ENCODE measurements at regions not wholly inside any gene's neighbourhood (a gene's known extent, or its start where the extent isn't known, plus 50 kb on each side); places are given as distances from the start of the nearest gene placed in this dataset.

DNA sequence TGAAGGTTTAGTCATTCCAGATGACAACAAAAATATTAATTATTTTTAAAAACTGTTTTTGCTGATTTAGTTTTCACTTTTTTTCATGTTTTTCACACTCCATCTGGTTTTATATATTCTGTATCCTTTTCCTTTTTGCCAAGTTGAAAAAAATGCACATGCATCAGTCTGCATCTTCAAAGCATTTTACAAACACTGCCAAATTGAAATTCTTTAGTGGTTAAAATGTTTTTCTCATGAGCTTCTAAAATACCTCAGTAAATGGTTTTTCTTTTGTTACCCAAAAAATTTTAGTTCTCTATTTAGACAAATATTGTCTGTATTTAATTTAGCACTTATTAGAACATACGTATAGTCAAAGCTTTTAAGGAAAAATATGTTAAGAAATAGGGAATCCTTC lies 386.9 kb upstream of the HSF2 start:
- DNase-seq (ENCODE audit: low read depth) = no peak

DNA sequence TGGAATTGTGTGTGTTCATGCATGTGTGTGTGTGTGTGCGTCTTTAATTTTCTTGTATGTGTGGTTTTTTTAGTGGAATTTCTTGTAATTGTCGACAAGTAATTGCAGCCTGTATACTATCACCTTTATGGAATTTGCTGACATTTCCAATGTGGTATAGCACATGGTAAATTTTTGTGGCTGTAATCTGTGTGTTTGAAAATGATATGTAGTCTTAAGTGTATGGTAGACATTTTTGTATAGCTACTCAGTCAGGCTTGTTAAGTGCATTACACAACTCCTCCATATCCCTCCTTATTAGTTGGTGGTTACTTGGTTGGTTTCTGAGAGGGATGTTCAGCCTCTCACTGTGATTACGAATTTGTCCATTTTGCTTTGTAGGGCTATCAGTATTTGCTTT lies 384.5 kb upstream of the HSF2 start:
- DNase-seq (ENCODE audit: low read depth) = no peak

DNA sequence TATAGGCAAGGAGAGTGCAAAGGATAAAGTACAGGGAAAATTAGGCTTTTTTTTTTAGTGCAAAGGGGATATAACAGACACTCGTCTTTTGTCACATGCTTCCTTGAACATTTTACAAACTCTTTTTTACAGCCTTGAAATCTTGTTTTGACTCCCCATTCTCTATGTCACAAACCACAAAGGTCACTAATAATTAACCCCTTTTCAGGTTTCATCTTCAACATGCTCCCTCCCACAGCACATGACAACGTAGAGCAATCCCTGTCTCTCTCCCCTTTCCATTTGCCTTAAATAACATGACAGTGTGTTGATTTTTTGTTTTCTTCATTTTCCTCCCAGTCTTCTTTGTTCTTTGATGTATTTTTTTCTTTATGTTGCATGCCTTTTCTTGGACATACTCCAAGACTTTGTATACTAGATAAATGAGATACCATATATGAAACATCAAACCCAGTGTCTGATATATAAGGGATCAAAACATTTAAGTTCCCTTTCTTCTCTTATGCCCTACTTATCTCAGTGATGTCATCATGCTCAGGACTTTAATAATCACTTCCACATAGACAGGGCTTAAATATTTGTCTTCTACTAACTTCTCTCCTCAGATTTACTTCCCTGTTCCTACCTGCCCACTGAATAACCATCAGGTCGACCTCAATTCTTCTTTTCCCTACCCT lies 378.7 kb upstream of the HSF2 start:
- DNase-seq (ENCODE audit: low read depth) = no peak

DNA sequence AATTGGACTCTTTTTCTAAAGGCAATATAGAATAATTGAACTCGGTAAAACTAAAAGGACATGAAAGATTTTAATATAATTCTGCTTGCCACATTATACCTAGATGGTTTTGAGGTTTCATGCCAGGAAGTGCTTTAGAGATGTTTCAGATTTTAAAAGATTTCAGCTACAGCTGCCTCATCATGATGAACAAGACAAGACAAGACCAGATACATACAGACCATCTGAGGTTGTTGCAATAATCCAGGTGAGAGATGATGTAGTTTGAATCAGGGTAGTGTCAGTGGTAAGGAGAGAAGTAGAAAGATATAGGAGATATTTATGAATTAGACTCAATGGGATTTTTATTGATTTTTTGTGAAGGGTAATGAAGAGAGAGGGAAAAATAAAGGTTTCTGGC lies 374.3 kb upstream of the HSF2 start:
- no peak for DNase-seq (ENCODE audit: low read depth)

DNA sequence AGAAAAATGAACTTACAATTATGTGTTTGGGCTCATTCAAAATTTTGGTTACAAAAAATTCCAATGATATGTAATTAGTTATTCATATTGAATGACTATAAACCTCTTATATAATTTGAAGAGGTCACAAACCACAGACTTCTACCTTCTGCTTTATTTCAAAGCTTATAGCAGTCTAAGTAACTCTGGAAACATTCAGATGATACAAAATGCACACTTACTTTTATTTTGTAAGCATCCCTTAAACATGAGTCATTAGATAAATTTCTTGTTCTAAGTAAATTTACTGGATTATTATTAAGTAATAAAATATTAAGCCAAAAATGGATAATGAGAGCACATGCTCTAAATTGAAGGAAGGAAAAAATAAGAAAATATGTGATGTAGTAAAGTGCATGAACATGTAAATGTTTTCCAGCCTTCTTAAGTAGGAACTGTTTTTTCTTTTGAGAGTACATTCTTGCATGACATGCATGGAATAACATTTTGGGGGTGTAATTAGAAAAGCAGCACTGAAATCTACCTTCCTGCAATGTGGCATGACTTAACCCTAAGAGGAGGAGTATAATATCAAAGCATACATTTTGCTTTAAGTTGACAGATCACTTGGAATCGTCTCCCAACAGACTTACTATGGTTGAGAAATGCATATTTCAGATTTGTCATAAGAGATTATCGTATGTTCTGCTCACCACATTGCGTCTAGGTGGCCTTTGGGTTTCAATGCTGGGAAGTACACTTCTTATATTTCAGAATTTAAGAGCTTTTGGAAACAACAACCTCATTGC lies 372.7 kb upstream of the HSF2 start:
- DNase-seq (ENCODE audit: low read depth) = no peak

DNA sequence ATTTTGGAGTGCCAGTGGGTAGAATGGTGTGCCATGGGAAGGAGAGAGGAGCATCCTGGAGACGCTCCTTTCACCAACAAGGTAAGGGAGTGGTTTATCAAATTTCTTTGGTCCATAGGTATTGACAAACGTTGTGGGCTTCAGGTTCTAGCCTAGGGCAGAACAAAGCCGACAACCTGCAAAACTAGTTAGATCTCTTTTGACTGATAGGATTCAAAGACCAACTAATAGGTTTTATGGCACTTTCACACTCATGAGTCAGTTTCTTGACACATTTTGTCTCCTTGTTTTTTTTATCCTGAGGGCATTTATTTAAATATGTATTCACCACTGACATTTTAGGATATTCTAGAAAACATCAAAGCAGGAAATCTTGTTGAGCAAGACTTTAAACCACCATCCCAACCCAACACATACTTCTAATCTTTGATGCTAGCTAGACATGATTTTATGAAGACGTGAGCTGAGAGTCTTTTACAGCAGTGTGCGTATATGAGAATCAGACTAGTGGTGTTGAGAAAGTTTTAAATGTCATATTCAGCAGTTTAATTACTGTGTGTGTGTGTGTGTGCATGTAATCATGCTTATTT lies 370.4 kb upstream of the HSF2 start:
- no peak for DNase-seq (ENCODE audit: low read depth)

DNA sequence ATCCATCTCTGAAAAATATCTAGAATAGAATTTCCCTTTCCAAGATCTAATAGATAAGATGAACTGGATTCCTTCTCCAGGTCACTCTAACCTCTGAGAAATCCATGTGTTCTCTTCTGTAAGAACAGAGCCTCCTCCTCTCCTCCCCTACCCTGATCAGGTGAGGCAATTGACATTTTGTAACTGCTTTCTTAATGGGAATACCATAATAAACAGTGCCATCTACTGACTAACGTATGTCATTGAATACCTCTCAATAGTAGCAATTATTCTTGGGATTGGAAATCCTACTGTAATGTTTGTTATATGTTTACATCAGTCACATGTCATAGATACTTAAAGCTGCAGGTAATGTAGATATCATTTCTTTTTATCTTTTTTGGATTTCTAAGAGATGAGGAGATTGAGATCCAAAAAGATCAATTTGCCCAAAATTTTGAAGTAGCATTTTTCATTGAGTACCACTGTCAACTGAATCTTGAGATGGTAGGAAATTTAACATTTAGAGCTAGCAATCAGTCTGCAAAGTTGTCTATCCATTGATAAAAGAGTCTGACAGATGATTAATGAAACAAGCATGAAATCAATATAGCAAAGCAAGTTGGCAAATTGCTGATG lies 365.8 kb upstream of the HSF2 start:
- no peak for DNase-seq (ENCODE audit: low read depth)

DNA sequence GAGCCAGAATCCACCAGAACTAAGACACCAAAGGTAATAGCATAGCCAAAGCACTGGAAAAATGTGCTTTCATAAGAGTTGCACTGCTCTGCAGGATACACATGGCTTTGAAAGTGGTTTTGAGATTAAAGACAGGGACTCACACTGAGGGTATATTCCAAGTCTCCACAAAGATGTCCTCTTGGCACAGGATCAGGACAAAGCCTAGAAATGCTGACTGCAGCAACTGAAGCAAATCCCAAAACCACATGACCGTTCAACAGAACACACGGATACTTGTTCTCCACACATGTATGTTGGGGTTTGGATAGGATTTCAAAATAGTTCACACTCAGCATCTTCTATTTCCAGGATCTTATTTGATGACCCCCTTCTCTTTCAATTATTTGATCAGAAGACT lies 364.3 kb upstream of the HSF2 start:
- no peak for DNase-seq (ENCODE audit: low read depth)

DNA sequence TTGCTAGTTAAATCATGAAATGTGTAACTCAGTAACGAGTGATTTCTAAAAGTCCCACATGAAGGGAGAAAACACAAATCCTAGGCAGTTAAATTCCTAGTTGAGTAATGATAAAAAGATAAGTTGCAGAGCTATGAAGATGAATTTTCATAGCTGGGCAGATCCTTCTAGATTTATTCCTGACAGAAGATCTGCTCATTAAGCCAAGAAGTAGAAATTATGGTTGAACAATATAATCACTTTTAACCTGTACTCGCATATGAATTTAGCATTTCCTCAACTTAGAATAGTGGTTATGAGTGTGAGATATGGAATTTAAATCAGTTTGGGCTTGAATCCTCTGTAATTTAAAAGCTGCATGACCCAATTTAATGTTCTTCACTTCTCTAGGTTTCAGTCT lies 359.2 kb upstream of the HSF2 start:
- no peak for DNase-seq (ENCODE audit: low read depth)

DNA sequence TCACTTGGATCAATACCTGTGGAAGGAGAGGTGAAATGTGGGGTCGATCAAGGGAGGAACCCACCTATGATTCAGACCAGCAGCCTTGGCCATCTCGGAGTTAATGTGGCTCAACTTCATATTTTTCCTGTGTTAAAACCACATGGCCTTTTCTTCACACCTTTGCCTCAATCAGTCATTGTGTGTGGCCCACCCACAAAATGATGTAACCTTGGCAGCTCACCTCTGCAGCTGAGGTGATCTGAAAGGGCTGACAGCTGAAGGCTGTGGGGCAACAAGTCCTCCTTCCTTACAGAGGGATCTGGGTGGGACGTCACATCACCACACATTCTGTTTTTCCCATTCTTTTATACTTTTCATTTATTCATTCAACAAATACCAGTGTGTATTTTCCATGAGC lies 357.1 kb upstream of the HSF2 start:
- no peak for DNase-seq (ENCODE audit: low read depth)

DNA sequence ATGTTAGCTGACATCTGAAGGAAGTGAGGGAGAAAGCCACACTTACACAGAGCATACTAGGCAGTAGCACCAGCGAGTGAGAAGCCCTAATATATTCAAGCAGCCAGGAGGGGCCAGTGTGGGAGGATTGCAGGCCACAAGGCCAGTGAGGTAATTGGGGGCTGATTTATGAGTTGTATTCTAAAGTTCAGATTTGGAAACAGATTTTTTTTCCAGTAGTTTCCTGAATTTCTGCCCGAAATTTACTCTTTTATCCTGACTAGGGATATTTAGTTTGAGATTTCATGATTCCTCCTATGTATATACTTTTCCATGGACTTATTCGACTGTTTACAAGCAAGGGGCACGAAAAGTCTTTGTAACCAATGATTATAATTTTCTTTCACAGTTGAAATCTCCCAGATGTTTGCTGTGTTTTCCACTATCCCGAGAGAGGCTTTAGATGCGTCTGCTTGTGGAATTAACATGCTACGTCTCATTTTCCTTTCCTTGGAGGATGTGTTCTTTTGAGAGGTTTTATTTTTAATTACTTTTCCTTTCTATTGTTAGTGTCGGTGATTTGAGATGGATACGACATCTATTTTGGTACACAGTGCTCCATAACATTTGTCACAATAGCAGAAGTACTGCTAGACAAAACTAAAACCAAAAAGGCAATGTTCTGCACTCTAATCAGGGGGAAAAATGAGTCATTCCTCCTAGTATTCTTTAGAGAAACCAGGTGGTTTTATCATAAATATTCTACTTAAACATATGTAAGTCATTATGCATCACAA lies 356.3 kb upstream of the HSF2 start:
- DNase-seq (ENCODE audit: low read depth) = no peak

DNA sequence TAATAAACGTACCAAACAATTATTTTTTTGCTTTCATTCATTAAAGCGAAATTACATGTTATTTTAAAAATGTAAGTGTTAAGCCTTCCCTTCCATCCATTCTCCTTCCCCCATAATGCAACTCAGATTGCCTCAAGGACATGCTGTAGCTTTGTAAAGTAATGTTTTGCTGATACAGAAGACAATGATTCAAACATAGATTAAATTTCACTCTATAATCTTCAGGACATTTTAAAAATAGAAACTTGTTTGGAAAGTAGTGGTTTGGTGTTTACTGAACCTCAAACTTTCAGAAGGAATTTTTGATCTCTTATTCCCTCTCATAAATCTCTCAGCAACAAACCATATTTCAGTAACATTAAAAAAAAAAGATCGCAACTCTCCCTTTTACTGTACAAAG lies 350.9 kb upstream of the HSF2 start:
- no peak for DNase-seq (ENCODE audit: low read depth)

DNA sequence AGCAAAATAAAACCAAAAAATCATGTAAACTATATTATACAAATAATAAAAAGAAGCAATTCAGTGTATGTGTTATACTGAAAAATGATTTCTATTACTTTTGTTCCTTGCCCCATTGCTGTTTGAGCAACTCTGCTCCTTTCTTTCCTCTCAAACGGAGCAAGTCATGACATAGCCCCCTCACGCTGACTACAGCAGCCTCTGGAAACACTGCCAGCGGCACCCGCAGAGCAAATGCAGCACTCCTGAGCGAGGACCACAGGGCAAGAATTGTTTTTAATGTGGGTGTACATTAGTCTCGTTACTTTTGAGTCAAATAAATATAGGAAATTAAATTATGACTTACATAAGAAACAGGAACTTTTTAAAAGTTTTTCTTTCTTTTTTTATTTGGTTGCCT lies 350.1 kb upstream of the HSF2 start:
- DNase-seq (ENCODE audit: low read depth) = no peak

DNA sequence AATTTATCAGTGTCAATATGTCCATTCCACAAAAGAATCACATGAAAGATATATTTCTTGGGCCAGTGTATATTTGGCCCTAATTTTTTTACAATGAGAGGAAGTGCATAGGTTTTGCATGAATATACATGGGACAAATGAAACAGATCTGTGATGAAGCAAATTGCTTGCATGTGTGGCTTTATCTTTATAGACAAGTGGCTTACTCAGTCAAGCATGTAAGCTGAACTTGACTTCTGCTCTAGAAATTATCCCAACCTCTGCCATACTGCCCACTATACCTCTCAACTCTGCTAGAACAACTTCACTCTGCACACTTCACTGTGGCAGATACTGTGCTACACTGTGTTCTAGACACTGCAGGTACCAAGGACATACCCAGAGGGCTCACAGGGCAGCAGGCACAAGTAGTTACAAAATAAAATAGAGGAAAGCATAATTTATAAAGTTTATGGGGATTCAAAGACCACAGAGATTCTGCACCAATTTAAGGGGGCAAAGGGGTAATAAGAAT lies 349.2 kb upstream of the HSF2 start:
- no peak for DNase-seq (ENCODE audit: low read depth)

DNA sequence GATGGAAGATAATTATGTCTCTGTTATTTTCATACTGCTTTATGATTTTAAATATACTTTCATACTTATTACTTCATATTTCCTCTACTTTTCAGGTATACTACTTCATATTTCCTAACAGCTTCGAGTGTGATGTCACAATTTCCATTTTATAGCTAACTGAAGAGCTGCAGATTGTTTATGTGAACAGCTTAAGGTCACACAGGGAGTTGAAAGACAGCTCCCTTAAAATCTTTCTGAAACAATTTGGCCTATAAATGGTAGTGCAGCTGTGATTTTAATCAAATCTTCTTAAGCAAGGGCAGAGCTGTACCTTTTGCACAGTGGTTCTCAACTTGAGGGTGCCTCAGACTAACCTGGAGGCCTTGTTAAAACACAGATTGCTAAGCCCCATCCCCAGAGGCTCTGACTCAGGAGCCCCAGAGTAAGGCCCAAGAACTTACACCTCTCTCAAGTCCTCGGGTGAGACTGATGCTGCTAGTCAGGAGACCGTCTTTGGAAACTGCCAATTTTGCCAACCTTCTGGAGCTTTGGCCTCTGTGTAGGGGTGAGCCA lies 347.0 kb upstream of the HSF2 start:
- no peak for DNase-seq (ENCODE audit: low read depth)

DNA sequence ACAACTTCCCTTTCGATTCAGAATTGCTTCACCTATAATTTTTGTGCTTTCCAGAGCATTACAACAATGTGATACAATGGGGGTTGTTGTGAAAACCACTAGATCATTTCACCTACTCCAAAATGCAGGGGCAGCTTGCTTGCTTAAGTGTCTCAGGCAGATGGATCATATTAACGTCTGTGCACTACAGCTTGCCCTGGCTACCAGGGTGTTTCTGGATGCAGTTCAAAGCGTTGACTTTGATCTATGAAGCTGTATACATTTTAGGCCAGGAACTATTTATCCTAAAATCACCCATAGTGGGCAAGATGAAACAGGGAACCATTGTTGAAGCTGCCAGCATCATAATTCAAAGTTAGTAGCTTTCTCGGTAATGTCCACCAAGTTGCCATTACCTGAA lies 339.5 kb upstream of the HSF2 start:
- no peak for DNase-seq (ENCODE audit: low read depth)

DNA sequence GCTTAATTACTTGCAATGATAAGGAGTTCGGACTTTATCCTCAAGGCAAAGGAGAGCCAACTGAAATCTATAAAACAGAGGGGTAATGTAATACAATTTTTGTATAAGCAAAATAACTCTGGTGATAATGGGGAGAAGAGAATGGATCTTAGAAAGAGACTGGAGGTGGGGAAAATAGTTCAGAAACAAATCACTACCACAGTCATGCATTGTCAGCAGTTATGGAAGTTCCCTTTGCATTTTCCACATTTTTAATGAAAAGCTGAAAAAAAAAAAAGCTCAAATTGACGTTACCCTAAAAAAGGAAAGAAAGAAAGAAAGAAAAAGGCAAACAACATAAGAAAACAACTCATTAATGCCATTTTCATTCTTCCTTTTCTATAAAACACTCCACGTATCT lies 337.6 kb upstream of the HSF2 start:
- DNase-seq (ENCODE audit: low read depth) = no peak

DNA sequence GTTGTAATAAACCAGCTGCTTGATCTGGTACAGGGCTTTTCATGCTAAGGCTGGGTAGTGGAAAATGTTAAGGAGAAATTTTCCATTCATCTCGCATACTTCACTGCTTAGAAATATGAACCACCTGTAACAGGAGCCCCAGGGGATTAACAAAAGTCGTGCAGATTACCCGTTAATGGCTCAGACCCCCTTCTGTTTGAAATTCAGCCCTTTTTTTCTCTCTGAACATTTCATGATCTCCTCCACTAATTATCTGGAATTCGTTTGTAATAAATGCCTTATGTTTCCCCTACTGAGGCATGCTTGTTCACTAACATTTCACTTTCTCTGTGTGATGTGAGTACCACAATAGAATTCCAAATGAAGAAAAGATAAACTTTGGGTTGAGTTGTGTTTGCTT lies 336.4 kb upstream of the HSF2 start:
- no peak for DNase-seq (ENCODE audit: low read depth)

DNA sequence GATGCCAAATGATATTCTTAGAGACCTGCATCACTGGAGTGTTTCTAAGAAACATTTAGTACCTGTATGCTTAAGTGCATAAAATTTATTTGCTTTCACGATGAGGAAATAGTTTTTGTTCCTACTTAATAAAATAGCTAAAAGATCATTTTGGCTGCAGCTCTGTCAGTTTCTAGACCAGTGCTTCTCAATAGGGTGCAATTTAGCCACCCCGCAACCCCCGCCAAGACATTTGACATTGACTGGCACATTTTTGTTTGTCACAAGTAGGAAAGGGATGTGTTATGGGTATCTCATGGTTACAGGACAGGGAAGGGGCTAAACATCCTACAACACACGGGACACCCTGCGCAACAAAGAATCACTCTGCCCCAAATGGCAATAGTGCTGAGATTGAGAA lies 335.7 kb upstream of the HSF2 start:
- no peak for DNase-seq (ENCODE audit: low read depth)

DNA sequence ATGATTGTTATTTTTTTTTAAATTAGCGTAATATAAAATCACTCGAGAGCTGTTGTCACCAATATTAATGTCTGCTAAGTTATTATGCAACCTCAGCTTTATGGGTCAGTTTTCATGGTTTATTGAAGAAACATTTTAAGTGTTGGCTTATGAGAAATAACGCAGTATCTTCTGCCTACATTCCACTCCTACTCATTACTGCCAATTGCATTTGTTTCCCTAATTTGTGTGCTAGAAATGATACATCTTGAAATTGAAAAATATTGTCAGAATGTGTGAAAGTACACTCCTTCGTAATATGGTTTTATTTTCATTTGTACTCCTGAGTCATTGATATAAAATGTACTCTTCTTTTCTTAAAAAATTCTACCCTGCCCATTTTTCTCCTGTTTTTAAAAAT lies 333.3 kb upstream of the HSF2 start:
- DNase-seq (ENCODE audit: low read depth) = no peak

DNA sequence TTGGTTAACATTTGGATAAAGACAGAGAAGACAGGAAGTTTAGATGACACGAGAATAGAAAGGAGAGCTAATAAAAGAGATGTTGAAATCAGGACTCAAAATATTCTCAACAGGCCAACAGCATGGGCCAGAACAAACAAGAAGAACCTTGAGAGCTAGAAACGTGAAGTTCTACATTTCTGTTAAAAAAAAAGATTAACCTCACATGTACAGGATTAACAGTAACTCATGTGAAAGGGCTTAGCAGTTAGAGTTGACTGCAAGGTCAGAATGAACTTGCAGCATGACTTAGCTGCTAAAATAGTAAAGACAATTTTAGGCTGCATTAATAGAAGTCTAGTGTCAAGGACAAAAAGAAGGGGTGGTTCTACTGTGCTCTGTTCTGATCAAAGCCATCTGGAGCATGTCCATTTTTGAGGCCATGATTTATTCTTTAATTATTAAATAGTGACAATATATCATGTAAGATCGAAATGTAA lies 331.1 kb upstream of the HSF2 start:
- no peak for DNase-seq (ENCODE audit: low read depth)

DNA sequence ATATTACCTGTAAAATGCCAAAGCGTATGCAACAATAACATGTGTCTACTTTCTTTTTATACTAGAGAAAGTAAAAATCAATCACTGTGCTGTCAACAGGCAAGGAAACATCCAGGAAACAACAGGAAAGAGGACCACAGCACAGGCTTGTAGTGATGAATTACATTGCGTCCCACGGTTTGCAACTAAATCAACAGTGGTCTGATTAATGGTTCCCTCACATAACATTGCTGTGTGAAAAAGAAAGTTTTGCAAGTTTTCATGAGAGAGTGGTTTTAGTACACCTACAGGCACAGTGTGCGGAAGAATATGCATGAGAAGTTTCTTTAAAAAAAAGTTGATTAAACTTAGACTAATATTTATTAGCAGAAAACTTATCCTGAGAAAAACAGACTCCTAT lies 329.5 kb upstream of the HSF2 start:
- DNase-seq (ENCODE audit: low read depth) = no peak
